Skeletal muscle cell (primary cell): ENCODE measurements at regions not wholly inside any gene's neighbourhood (a gene's known extent, or its start where the extent isn't known, plus 50 kb on each side); places are given as distances from the start of the nearest gene placed in this dataset.
"Not testable (repeated sequence)": the region's sequence is repeated elsewhere in the genome, so short reads cannot be mapped to it uniquely, and the experiment has no call there.

ENCODE experiments used
- DNase-seq: peaks from one replicate; pipeline ENCODE4 v3.0.0-alpha.2; 2010; ENCODE audit warnings: low read depth
- H3K4me3 ChIP-seq: 2 replicates; pipeline ENCODE4 v1.5.1; 2011; ENCODE audit warnings: low read depth, mild to moderate bottlenecking, control low read depth, low read length, moderate library complexity

DNA sequence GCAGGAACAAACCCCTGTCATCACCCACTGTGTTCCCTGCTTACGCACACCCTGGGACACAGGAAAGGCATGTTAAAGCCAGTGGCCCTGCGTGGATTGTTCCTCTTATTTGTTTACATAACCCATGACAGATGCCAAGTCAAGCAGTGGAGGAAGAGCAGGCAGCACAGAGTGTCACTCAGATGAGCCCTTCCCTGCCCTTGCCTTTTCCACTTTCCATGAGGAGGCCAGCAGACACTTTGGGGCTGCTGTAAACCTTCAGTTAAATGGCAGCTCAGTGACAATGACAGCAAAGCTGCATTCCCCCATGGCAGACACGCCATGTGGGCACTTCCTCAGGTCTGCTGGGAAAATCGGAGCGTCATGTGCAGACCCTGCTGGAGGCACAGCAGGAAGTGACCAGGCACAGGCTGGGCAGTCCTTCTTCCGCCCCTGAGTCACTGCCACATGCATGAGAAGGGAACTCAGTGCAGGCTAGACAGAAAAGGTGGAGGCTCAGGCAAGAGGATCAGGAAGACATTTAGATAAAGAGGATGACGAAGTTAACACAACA lies 216.8 kb upstream of the PIK3R1 start:
- DNase-seq = no peak

GRCh38 chr5:67997892-67998457 lies 217.6 kb upstream of the PIK3R1 start:
- H3K4me3 ChIP-seq = no peak overlapping the region
- no peak for DNase-seq

More for the DNA sequence above, 216.8 kb upstream of the PIK3R1 start:
- H3K4me3 ChIP-seq = no peak overlapping the region

DNA sequence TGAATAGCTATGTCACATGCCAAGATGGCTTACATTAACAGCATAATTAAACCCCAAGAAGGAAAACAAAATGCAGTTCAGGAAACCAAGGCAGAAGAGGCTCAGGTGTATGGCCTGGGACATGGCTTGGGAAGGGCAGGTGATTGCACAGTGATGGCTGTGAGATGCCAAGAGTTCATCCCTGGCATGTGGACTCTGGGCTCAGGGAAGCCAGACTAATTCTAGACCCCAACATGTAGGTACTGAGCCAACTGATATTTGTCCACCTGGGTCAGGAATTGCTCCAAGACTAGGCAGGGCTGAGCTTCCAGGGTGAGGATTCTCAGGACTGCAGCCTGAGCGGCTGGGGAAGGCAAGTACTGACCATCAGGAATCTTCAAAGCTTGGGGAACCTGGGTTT lies 218.4 kb upstream of the PIK3R1 start:
- DNase-seq = no peak
- no peak overlapping the region for H3K4me3 ChIP-seq

DNA sequence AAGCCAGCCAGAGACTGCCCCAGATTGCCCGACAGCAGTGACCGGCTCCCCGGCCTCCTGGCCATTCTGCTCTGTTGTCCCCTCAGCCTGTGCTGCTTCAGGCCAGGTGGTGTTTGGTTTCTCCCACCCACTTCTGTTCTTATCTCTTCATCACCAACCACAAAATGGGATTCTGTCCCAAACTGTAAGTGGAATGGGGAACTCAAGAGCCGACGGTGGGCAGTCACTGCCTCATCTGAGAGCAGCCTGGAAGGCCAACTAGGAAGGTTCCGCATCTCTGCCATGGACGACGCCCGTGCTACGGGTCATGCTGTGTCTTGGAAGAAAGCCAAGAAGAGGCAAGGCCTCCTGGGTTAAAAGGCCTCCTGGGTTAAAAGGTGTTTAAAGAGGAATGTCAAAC lies 219.0 kb upstream of the PIK3R1 start:
- no peak for DNase-seq
- no peak overlapping the region for H3K4me3 ChIP-seq

DNA sequence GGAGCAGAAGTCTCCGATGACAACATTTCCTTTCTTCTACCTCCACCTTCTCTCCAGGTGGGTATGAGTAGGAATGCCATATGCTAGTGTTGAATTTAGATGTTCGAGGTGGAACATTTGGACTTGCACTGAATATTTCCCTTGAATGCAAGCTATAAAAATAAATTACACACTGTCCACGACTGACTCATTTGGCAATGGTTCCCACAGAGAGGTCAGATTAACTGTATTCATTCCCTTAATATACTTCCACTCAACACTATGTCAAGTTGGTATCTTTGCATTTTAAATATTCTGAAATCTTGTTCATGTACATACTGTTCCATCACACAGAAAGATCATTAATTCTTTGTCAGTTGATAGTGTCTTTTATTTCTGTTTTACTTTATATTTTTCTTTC lies 222.6 kb upstream of the PIK3R1 start:
- no peak overlapping the region for H3K4me3 ChIP-seq
- DNase-seq = no peak

- no peak overlapping the region for H3K4me3 ChIP-seq
- DNase-seq = peak; percentile 88
Observed at GRCh38 chr5:67989456-67989855, 226.1 kb upstream of the PIK3R1 start.

GRCh38 chr5:67986761-67987160 lies 228.8 kb upstream of the PIK3R1 start:
- H3K4me3 ChIP-seq = no peak overlapping the region
- DNase-seq = no peak

GRCh38 chr5:67985686-67986387 lies 229.7 kb upstream of the PIK3R1 start:
- DNase-seq = no peak
- no peak overlapping the region for H3K4me3 ChIP-seq

DNA sequence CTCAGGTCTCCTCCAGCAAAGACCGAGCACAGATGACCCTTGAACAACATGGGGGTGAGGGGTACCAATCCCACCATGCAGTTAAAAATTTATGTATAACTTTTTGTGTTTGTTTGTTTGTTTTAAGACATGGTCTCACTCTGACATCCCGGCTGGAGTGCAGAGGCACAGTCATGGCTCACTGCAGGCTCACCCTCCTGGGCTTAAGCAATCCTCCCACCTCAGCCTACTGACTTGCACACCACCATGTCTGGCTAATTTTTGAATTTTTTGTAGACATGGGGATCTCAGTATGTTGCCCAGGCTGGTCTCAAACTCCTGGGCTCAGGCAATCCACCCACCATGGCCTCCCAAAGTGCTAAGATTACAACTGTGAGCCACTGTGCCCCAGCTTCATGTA lies 231.0 kb upstream of the PIK3R1 start:
- no peak overlapping the region for H3K4me3 ChIP-seq
- DNase-seq = no peak

- no peak overlapping the region for H3K4me3 ChIP-seq
- DNase-seq = peak; percentile 65
Observed at GRCh38 chr5:67983251-67984110, 232.1 kb upstream of the PIK3R1 start.

- H3K4me3 ChIP-seq, DNase-seq: not testable (repeated sequence)
Observed at GRCh38 chr5:67982160-67982559, 233.4 kb upstream of the PIK3R1 start.

DNA sequence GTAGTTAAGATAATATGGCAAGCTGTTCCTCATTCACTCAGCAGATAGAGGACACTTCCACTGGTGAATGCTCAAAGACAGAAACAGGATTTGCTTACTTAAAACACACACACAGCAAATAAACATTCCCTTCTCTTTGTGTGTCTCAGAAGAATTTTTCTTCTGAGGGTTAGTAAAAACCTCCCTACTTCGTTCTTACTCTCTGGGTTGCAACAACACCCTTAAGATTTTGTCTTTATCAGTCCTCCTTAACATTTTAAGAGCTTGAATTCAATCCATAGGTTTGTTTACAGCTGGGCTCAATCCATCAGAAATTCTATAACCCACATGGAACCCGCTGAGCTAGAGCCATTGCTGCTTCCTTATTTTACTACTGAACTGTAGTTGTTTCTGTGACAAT lies 237.4 kb upstream of the PIK3R1 start:
- no peak for DNase-seq
- no peak overlapping the region for H3K4me3 ChIP-seq

DNA sequence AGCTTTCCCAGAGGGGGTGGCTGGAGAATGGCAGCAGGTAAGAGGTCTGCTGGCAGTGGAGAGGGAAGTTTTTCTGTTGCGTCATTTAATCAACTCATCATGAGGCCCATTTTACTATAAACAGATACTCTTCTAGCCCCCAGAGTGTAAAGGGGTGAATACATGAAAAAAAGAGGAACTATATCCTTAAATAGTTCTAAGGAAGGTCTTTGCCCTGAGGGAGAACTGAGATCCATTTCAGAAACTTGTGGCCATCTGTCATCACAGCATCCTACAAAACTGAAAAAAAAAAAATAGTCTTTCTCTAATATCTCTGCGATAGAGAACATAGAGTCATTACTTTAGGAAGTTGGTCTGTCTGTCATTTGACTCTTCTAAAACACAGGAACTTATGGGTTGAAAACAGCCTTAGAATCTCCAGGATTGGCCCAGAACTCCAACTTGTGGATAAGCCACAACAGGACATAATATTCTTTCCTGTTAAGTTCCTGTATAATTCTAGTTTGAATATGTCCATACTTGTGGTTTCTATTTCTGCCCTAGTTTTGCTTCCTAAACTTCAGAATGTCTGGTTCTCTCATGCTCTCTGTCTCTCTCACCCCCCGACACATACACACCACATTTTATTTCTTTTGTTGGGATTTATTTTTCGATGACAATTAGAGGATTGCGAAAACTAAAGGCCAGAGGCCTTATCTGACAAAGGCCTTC lies 238.5 kb upstream of the PIK3R1 start:
- DNase-seq = no peak
- H3K4me3 ChIP-seq = no peak overlapping the region

DNA sequence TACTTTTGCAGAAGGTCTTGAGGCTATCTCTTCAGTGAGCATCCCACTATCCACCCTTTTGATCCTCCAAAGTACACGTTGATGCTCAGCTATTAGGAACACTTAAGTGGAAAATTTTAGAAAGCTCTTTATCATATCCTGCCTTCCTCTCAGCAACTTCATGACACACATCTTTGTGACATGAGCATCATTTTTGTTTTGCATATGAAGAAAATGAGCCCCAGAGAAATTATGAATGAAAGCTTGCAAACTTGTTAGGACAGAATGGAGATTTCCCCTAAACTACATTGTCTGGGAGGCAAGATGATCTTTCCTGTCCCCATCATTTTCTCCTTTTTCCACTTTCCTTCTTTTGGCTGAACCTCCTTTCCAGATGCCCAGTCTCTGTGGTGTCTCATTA lies 239.4 kb upstream of the PIK3R1 start:
- no peak overlapping the region for H3K4me3 ChIP-seq
- DNase-seq = no peak

DNA sequence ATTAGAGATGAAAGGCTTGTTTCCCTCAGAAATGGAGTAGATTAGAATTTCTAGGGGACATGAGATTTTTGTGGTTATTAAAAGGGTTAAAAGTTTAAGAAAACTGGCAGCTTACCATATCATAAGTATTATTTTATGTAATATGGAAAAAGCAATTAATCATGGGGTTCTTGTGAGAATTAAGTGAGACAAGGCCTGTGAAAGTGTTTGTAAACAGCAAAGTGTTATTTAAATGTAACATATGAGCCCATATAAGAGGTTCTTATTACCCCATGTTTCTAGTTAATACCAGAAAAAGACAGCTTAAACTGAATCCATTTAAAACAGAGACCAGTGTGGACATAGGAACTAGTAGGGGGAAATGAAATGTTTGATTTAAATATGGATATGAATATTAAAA lies 241.1 kb upstream of the PIK3R1 start:
- no peak overlapping the region for H3K4me3 ChIP-seq
- DNase-seq = no peak

DNA sequence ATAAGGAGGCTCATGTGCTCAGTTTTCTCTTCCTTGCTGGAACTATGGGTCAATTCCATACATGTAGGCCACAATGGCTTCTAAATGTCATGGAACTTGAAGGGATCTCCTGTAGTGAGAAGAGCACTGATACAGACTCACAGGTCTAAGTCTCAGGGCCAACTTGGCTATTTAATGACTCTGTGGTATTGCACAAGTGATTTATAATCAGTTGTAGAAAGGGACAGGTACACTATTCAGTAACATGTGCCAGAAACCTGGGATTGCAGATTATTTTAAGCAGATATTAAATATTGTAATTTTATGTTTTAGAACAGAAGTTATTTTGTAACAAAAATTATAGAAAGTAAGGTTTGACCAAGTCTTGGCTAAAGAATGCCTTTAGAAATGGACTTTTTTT lies 241.5 kb upstream of the PIK3R1 start:
- DNase-seq = no peak

DNA sequence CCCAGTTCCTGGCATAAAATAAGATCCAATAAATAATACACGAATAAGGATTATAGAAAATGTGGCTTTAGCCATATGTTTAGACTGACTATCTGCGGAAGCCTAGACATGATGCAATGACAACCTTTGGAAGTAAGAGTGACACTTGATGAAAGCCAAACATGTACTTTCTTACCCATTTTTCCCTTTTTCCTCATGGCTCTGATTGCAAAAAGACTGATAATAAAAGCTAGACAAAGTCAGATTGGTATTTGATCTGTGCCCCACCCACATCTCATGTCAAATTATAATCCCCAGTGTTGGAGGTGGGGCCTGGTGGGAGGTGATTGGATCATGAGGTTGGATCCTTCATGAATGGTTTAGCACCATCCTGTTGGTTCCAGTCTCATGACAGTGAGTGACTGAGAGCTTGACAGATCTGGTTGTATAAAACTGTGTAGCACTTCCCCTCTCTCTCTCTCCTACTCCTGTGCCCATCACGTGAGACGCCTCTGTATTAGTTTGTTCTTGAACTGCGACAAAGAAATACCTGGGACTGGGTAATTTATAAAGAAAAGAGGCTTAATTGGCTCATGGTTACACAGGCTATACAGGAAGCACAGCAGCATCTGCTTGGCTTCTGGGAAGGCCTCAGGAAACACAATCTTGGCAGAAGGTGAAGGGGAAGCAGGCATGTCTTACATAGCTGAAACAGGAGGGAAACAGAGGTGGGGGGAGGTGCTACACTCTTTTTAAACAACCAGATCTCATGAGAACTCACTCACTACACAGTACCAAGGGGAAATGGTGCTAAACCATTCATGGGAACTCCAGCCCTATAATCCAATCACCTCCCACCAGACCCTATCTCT lies 243.4 kb upstream of the PIK3R1 start:
- no peak for DNase-seq
- no peak overlapping the region for H3K4me3 ChIP-seq

More for the DNA sequence above, 241.5 kb upstream of the PIK3R1 start:
- no peak overlapping the region for H3K4me3 ChIP-seq

DNA sequence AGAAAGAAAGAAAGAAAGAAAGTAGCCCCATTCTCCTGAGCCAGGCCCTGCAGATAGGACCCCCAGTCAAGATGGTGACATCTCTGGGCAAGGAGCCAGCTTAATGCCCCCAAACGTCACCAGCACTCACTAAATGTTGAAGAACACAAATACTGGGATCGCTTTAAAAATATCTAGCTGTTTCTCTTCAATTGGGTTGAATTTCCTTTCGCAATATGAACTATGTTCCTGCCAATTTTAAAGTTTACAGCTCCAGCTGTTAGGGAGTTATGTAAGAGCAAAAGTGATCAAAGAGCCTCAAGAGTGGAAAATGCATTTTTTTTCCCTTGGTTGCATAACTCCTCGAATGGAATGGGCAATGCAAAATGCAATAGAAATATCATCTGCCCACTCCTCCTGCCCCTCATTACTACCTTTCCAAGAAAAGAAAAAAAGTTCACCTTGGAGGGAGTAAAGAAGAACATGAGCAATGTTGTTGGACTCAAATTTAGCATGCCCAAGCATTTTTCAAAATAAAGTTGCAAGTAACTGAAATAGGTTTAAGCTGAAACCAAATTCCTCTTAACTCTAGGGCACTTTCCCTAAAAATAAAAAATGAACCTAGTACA lies 244.2 kb upstream of the PIK3R1 start:
- DNase-seq = peak; percentile 66
- no peak overlapping the region for H3K4me3 ChIP-seq
